ENCODE measurements at regions not wholly inside any gene's neighbourhood (a gene's known extent, or its start where the extent isn't known, plus 50 kb on each side); places are given as distances from the start of the nearest gene placed in this dataset.

DNA sequence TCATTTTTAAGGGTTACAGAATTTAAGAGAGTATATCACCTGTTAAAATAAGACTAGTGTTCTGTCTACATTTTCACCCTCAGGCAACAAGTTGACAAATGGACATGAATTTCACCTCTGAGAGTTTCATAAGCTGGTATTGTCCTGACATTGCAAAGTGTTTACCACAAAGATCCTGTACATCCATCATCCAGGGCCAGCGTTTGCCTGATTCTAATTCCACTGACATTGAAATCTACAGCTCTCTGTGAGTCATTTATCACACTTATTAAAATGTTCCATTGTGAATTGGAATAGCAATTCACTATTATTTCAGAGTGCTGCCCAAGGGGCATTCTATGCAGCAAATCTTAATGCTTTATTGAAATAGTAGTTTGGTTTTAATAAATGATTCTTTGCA is 1499.4 kb upstream of the PCDH7 start:
- H3K4me1 Mint-ChIP-seq (ENCODE audit: unreplicated experiment), result no peaks in the 10 kb centered on the region
- no peak overlapping the region for H3K4me3 Mint-ChIP-seq (ENCODE audit: unreplicated experiment)
- H3K27me3 Mint-ChIP-seq (ENCODE audit: unreplicated experiment), result no peaks in the 10 kb centered on the region
- H3K36me3 Mint-ChIP-seq (ENCODE audit: unreplicated experiment), result no peaks in the 10 kb centered on the region
- DNase-seq (ENCODE audit: extremely low spot score, unreplicated experiment), result no peak
- H3K9me3 Mint-ChIP-seq (ENCODE audit: unreplicated experiment), result no peaks in the 10 kb centered on the region
- H3K27ac Mint-ChIP-seq (ENCODE audit: unreplicated experiment), result no peak overlapping the region
- TF ChIP-seq, protein P1, sequence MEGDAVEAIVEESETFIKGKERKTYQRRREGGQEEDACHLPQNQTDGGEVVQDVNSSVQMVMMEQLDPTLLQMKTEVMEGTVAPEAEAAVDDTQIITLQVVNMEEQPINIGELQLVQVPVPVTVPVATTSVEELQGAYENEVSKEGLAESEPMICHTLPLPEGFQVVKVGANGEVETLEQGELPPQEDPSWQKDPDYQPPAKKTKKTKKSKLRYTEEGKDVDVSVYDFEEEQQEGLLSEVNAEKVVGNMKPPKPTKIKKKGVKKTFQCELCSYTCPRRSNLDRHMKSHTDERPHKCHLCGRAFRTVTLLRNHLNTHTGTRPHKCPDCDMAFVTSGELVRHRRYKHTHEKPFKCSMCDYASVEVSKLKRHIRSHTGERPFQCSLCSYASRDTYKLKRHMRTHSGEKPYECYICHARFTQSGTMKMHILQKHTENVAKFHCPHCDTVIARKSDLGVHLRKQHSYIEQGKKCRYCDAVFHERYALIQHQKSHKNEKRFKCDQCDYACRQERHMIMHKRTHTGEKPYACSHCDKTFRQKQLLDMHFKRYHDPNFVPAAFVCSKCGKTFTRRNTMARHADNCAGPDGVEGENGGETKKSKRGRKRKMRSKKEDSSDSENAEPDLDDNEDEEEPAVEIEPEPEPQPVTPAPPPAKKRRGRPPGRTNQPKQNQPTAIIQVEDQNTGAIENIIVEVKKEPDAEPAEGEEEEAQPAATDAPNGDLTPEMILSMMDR (IDR thresholded peaks at IDR 0.05), result no peak

GRCh38 chr4:29224911-29225310 is 1495.3 kb upstream of the PCDH7 start:
- Mint-ChIP-seq H3K27ac (ENCODE audit: unreplicated experiment) (no peak overlapping the region), H3K4me3 (ENCODE audit: unreplicated experiment) (no peak overlapping the region), H3K27me3 (ENCODE audit: unreplicated experiment) (peaks cover 2% of the 10 kb centered on the region), H3K9me3 (ENCODE audit: unreplicated experiment) (no peaks in the 10 kb centered on the region), H3K36me3 (ENCODE audit: unreplicated experiment) (no peaks in the 10 kb centered on the region), H3K4me1 (ENCODE audit: unreplicated experiment) (no peaks in the 10 kb centered on the region)
- DNase-seq (ENCODE audit: extremely low spot score, unreplicated experiment), result no peak
- TF ChIP-seq, protein P1 (IDR thresholded peaks at IDR 0.05), result no peak

DNA sequence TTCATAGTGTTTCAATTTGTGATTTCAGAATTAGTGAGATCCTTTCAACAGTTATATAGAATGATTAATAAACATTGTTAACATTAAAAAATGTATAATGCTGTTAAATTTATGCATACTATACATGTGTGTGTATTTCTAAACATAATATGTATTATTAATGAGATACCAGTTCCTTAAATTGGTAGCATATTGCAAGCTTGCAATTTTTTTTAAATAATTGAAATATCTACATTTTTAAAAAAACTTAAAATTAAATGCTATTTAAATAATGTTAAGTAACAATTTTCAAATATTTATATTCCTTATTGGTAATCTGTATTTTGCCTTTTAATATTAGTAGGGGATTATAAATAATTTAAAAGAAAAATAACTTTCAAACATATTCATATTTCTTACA is 1479.5 kb upstream of the PCDH7 start:
- peaks cover 9% of the 10 kb centered on the region for H3K27me3 Mint-ChIP-seq (ENCODE audit: unreplicated experiment)
- no peak for DNase-seq (ENCODE audit: extremely low spot score, unreplicated experiment)
- H3K4me1 Mint-ChIP-seq (ENCODE audit: unreplicated experiment), result no peaks in the 10 kb centered on the region
- H3K27ac Mint-ChIP-seq (ENCODE audit: unreplicated experiment), result no peak overlapping the region
- H3K36me3 Mint-ChIP-seq (ENCODE audit: unreplicated experiment), result no peaks in the 10 kb centered on the region
- TF ChIP-seq, protein P1 (IDR thresholded peaks at IDR 0.05), result no peak
- H3K9me3 Mint-ChIP-seq (ENCODE audit: unreplicated experiment), result no peaks in the 10 kb centered on the region
- H3K4me3 Mint-ChIP-seq (ENCODE audit: unreplicated experiment), result no peak overlapping the region

- Mint-ChIP-seq H3K36me3 (ENCODE audit: unreplicated experiment) (no peaks in the 10 kb centered on the region), H3K9me3 (ENCODE audit: unreplicated experiment) (no peaks in the 10 kb centered on the region), H3K4me3 (ENCODE audit: unreplicated experiment) (no peak overlapping the region), H3K27me3 (ENCODE audit: unreplicated experiment) (peaks cover 5% of the 10 kb centered on the region), H3K4me1 (ENCODE audit: unreplicated experiment) (no peaks in the 10 kb centered on the region), H3K27ac (ENCODE audit: unreplicated experiment) (no peak overlapping the region)
- no peak for DNase-seq (ENCODE audit: extremely low spot score, unreplicated experiment)
- TF ChIP-seq, protein P1 (IDR thresholded peaks at IDR 0.05), result no peak
Measured at GRCh38 chr4:29243054-29243453, 1477.1 kb upstream of the PCDH7 start.

DNA sequence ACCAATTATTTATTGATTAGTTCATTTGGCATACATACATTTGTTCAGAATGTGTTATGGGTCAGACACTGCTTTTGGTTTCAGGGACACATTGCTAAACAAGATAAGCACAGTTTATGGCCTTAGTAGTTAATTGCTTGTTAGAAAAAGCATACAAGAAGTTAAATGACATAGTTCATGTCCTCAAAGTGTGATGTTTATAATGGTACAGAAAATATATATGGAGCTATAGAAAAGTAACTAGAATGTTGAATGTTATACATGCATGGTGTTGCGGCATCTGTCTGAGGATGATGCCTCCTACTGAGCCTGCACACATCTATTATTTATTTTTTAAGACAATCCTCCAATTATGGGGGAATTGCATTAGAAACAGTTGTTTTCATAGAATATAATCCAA is 1476.3 kb upstream of the PCDH7 start:
- no peak for DNase-seq (ENCODE audit: extremely low spot score, unreplicated experiment)
- no peak overlapping the region for H3K27ac Mint-ChIP-seq (ENCODE audit: unreplicated experiment)
- peaks cover 5% of the 10 kb centered on the region for H3K27me3 Mint-ChIP-seq (ENCODE audit: unreplicated experiment)
- H3K4me1 Mint-ChIP-seq (ENCODE audit: unreplicated experiment), result no peaks in the 10 kb centered on the region
- no peak overlapping the region for H3K4me3 Mint-ChIP-seq (ENCODE audit: unreplicated experiment)
- no peaks in the 10 kb centered on the region for H3K9me3 Mint-ChIP-seq (ENCODE audit: unreplicated experiment)
- H3K36me3 Mint-ChIP-seq (ENCODE audit: unreplicated experiment), result no peaks in the 10 kb centered on the region
- TF ChIP-seq, protein P1 (IDR thresholded peaks at IDR 0.05), result no peak

Data from osteocyte (in vitro differentiated cells).